GM21515 (cell line): ENCODE measurements at regions not wholly inside any gene's neighbourhood (a gene's known extent, or its start where the extent isn't known, plus 50 kb on each side); places are given as distances from the start of the nearest gene placed in this dataset.
"Not testable (repeated sequence)": the region's sequence is repeated elsewhere in the genome, so short reads cannot be mapped to it uniquely, and the experiment has no call there.

Source experiments
- ATAC-seq: cut with Tn5 transposase; IDR thresholded peaks from one replicate; pipeline ENCODE4 v1.9.1; 2021; ENCODE audit not compliant: unreplicated experiment

DNA sequence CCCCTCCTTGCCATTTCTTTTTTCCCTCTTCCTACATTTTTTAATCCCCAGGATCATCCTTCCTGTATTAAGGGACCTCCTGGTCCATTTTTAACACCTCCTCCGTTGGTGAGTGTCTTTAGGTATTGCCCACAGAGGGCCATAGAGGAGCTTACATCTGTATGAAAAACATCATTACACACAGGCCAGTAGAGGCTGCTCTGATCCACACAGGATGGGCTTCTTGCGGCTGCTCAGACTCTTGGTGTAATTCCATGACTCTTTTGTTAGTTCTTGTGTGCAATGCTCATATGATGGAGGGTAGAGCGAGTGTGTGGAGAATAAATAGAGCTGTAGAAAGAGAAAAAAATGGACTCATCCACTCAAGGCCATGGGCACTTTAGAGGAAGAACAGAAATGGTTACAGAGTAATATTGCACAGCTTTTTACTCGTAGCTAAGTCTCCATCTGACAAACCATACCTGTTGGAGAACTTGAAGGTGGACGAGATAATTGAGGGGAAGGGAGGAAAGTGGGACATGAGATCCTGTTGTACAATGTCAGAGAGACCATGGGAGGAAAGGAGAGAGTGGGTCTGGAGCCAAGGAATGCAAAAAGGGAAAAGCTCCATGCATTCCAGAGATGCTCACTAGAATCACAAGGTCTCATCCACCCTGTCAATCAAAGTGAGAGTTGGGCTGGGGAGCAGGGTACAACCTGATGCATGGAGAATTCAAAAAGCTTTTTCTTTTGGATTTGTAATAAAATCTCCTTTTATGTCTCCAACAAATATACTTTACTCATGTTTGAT is 129.7 kb upstream of the TNP1 start:
- ATAC-seq, result no peak

DNA sequence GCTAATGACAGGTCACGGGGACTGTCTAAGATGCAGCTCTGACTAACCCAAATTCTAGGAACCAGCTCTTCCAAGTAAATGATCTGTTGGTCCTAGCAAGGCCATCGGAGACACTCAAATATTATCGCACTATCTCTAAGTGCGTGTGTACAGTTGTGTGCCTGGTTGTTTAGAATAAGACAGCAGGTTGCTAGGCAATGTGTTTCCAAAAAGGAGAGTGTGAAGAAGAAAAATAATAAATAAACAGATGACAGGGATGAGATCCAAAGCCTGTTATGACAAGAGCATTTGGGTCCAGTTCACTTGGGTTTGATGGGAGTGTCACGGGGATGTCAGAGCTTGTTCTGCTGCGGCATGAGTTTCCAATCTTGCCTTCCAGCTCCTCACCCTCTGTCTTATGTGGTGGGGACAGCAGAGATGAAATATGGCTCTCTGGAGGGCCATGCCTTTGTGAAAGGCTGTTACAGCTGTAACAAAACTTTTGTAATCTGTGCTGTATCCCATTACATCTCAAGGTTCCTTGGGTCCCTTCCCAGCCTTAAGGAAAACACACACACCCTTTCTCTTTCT is 127.5 kb upstream of the TNP1 start:
- no peak for ATAC-seq

DNA sequence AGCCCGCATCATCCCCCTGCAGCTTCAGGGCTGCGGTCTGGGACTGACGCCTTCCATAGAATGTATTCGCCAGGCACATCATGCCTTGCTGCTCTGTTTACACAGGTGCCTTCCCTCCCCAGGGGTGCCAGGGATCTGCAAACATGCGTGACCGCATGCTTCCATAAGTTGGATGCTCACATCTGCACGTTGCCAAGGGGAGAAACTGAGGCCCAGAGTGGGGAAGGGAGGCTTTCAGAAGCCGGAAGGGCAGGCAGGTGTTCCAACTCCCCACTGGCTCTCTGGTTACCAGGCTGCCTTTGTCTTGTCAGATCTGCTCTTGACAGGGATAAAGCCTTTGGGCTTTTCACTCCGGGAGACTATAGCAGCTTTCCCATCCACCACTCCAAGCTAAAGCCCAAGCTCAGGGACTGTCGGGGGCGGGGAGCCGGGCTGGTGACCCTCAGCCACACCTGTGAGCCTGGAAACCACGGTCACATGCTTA is 125.8 kb upstream of the TNP1 start:
- no peak for ATAC-seq

DNA sequence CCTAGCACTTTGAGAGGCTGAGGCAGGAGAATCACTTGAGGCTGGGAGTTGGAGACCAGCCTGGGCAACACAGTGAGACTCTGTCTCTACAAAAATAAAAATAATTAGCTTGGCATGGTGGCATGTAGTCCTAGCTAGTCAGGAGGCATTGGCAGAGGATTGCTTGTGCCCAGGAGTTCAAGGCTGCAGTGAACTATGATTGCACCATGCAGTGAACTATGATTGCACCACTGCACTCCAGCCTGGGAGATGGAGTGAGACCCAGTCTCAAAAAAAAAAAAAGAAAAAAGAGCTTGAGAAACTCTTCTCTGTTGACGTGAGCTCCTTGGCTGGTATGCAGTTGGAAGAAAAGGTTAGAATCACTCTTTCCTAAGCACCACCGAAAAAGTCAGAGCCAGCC is 125.1 kb upstream of the TNP1 start:
- no peak for ATAC-seq

DNA sequence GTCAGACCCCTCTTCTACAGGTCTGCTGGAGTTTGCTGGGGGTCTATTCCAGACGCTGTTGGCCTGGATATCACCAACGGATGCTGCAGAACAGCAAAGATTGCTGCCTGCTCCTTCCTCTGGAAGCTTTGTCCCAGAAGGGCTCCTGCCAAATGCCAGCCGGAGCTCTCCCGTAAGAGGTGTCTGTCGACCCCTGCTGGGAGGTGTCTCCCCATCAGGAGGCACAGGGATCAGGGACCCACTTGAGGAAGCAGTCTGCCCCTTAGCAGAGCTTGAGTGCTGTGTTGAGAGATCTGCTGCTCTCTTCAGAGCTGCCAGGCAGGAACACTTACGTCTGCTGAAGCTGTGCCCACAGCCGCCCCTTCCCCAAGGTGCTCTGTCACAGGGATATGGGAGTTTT is 122.1 kb upstream of the TNP1 start:
- ATAC-seq, result not testable (repeated sequence)

DNA sequence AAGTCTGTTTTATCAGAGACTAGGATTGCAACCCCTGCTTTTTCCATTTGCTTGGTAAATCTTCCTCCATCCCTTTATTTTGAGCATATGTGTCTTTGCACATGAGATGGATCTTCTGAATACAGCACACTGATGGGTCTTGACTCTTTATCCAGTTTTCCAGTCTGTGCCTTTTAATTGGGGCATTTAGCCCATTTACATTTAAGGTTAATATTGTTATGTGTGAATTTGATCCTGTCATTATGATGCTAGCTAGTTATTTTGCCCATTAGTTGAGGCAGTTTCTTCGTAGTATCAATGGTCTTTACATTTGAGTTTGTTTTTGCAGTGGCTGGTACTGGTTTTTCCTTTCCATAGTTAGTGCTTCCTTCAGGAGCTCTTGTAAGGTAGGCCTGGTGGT is 120.6 kb upstream of the TNP1 start:
- ATAC-seq, result not testable (repeated sequence)

DNA sequence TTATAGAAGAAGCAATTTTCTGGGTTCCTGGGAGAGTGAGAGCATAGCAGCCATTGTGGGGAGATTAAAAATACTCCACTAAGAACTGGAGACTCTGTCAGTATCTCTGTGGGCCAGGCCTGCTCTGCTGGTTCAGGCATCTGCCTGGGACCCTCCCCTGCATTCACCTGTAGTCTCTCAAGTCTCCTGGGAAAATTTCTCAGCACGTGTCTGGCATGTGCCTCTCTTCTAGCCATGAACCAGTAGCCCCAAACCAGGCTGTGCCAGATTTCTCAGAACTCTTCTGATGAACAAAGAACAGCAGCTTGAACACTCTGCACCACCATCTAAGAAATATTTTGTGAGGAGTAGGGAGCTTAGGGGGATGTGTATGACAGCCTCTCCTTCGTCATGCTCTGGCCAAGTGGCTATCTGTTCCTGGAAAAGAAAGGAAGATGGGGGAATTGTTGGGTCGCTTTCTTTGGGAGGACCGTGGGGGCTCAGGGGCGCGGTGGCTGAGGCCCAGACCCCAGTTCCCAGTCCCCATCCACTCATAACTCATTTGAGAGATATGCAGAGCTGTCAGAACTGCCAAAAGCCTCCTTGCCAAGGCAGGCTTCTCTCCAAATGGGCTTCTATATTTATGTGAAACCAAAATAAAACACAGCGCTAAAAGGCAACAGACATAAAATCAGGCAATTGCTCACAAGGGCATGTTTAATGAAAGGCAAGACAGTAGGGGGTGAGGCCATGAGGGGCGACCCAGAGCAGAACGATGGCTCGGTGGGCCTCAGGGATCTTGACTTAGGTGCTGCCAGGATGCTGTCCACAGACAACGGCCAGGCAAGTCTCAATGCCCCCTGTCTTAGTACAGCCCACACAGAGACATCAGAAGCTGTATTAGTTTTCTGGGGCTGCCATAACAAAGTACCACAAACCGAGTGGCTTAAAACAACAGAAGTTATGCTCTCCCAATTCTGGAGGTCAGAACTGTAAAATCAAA is 114.7 kb upstream of the TNP1 start:
- ATAC-seq, result no peak

DNA sequence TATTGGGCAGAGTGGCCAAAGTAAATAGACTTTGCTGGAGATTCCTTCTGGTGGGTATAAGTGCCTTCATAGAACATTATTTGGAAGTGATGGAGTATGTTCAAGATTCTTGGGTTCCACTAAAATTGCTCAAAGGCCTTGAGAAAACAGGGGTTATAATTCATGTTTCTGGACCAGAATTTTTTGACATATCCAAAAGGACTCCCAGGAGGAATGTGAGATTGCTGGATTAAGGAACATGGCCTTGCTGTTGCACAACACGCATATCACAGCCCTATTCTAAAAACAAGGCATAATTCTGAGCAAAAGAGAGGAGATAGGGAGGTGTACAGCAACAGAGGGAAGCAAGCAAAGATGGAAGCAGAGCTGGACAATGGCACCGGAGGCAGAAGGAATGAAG is 111.7 kb upstream of the TNP1 start:
- ATAC-seq, result no peak

DNA sequence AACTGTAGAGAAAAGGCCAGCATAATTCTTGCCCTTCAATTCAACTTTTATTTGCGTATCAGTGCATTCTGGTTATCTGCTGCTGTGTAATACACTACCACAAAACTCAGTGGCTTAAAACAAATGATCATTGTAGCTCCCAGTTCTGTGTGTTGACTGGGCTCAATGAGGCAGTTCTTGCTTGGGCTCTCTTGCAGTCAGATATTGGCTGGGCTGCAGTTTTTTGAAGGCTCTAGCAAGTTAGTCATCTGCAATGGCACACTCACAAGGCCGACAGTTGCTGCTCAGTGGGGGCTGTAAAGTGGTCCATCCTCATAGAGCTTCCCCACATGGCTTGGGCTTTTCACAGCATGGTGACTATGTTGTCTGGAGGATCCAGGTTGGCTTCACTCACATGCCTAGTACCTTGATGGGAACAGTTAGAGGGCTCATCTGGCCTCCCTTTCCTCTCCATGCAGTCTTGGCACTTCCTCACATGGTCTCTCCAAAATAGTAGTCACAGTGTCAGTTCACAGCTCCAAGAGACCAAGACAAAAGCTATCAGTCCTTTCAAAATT is 110.6 kb upstream of the TNP1 start:
- ATAC-seq, result no peak

DNA sequence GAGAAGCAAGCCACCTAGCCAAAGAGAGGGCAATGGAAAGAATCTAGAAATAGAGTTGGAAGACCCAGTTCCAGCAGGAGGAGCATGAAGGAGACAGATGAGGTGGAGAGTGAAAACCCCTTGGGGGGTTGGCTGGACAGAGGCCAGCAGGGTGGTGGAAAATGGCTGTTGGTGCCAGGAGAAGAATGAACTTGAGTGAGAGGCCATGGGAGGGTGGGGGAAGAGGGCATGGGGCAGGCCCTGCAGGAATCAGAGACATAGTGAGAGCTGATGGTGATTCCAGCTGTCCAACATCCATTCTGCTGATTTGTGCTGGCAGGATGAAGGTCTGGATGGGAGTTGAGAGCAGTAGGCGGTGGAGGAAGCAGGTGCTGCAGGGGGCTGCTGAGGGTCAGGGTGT is 108.0 kb upstream of the TNP1 start:
- ATAC-seq, result no peak

DNA sequence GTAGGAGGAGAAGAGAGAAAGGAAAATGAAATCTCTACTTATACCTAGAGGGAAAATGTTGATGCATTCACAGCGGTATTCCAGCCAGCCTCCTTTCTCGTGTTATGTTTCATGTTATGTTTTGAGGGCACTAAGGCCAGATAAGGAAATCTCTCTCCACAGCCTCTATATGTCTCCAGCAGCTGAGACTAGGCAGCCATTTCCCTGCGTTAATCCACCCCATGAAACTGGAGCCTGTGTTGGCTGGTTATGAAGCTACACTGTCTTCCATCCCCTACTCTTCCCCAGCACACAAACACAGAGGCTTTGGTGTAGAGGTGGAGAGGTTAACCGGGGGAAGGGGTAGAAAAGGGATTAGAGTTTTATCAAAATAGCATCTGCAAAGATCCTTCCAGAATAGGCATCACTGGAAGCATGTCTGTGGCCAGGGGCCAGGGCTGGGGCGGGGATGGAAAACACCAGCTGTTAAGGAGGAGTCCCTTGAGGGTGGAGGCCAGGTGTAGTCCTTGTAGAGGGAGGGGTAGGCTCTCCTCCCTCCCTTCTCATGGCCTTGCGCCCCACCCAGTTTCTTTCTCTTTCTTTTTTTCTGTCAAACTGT is 100.9 kb upstream of the TNP1 start:
- no peak for ATAC-seq

DNA sequence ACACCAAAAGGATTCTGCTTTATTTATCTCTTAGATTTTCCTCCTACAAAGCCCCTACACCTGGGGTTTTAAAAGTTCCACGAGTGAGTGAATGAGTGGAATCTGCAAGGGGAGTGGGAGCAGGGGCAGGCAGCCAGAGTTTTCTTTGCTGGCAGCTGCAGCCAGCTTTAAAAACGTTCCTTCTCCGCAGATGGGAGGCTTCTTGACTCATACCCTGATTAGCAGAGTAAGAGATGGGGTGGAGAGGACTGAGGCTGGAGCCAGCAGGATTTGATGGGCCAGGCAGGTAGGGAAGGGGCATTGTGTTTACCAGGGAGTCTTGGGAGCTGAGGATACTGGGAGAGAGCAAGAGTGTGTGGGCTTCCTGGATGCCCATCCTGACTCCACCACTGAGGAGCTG is 99.6 kb upstream of the TNP1 start:
- ATAC-seq, result no peak

DNA sequence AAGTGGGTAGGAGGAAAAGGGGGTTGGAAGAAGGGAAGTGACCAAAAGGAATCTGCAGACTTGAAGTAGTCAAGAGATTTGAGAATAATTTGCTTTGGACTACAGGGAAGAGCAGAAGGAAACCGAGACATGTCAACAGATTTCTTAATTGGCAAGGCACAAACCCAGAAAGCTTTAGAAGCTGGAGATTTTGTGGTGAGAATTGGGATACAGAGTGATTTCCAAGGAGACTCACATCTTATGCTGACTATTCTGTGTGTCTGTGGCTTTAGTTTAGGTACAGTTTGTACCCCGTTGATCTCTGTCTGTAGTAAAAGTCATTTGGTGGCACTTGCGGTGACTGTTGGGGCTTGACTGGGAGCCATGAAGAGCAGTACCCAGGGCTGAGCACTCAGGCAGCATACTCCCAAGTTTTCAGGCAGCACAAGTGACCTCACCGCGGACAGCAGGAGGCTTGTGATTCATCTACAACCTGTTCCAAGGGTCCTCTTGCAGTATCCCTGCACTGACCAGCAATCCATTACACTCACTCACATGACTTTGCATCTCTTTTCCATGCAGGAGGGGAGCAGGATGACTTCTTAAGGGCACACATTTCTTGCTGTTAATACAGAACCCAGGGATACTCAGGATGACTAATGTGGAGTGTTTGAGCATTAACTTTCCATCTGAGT is 97.1 kb upstream of the TNP1 start:
- ATAC-seq, result no peak

DNA sequence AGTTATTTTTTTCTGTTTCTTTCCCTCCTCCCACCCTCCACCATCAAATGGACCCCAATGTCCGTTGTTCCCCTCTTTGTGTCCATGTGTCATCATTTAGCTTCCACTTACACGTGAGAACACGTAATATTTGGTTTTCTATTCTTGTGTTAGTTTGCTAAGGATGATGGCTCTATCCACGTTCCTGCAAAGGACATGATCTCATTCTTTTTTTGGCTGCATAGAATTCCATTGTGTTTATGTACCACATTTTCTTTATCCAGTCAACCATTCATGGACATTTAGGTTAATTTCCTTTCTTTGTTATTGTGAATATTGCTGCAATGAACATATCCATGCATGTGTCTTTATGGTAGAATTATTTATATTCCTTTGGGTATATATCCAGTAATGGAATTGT is 91.3 kb upstream of the TNP1 start:
- no peak for ATAC-seq

DNA sequence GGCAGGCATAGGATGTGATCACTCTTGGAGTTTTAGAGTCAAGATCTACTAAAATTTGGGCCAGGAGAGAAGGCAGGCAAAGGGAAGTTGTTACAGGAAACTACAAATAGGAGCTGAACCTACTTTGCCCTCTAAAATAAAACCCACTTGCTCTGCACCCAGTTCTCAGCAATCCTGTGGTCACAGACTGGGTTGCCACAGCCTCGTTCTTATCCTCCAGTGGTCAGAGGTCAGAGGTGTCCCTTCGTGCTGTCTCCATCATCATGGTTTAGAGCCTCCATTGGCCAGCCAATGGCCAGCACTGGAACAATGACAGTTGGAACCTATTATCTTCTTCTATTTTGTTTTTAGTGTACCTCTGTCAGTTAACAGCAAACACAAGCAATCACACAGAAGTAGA is 90.7 kb upstream of the TNP1 start:
- ATAC-seq, result no peak

DNA sequence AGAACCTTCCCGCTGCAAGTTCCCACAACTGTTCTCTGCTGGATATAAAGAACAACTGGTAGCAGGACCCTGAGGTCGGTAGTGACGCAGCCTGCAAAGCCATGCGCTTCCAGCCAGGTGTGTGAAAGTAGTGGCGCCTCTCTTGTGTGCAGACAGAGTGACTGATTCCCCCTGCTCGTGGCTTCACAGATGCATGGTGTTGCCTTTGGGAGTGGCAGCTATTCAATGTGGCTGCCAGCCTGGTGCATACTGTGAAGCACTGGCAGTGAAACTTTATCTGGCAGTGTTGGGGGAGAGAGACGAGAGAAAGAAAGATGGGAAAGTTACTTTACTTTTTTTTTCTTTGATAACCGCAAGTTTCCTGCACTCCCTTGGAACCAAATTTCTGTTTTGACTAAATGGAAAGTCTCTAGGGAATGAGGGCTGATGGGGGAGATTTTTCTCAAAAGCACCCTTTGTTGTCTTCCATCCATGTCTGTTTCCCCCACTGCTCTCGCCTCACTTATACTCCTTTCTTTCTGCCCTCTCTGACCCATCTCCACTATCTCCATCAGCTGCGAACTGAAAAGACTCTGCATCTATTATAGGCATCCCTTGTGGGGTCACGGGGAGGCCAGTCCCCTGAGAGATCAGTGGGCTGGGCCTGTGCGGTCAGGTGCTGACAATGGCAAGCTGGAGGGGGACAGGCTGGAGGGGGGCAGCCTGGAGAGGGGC is 90.0 kb upstream of the TNP1 start:
- no peak for ATAC-seq

DNA sequence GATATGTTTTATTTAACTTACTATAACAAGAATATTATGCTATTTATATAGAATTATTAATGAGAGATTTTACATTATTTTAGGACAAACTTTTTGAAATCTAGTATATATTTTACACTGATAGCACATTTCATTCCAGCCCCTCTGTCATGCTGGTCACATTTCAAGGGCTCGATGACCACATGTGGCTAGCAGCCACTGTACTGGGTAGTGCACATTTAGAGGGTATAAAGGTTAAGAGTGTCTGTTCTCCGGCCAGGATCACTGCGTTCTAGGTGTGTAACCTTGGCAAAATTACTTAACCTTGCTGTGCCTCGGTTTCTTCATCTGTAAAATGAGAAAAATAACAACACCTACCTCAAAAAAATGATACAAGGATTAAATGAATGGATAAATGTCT is 87.2 kb upstream of the TNP1 start:
- no peak for ATAC-seq

DNA sequence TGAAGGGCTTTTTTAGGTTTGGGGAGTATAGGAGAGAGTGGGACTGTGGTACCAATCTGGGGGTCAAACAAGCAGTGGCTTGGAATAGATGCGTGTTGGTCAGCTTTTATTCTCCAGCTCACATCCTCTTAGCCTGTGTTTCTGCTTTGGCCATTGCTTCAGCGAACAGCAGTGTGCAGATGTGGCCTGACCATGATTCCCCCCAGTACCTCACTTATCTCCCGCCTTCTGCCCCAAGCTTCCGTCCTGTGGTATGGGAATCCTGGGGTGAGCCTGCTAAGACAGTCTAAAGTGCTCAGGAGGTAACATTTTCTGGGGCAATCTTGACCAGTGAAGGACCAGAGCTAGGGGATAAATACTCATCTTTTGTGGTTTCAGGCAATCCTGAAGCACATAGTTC is 84.9 kb upstream of the TNP1 start:
- no peak for ATAC-seq

DNA sequence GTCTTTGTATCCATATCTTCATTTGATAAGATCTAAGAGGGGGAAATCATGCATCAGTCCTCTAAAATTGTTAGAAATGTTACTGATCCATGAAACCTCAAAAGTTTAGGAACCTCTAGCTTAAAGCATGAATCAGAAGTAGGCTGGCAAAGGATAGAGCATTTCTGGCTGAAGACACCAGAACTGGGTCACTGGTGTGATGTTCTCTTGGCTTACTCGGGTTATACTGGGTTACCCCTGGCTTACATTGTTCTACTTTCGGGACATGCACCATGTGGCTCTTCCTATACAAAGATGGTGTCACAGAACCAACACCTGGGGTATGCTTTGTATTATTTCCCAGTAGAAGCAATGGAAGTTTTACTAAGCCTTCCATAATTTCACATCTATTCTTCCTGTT is 83.2 kb upstream of the TNP1 start:
- no peak for ATAC-seq

DNA sequence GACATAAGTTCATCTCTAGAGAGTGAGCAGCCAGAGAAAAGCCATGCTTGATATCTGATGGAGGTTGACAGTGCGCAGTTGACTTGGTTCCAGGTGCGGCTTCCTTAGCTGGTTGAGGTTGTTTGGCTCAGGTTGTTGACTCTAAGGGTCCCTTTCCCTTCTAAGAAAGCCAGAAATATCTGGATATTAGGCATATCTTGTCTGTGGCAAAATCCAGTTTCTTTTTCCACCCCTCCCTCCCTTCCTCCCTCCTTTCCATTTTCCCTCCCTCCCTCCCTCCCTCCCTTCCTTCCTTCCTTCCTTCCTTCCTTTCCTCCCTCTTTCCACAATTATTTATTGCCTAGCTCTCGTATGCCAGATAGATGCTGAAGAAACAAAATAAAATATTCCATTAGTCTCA is 82.6 kb upstream of the TNP1 start:
- no peak for ATAC-seq
